ENCODE measurements at regions not wholly inside any gene's neighbourhood (a gene's known extent, or its start where the extent isn't known, plus 50 kb on each side); places are given as distances from the start of the nearest gene placed in this dataset.

DNA sequence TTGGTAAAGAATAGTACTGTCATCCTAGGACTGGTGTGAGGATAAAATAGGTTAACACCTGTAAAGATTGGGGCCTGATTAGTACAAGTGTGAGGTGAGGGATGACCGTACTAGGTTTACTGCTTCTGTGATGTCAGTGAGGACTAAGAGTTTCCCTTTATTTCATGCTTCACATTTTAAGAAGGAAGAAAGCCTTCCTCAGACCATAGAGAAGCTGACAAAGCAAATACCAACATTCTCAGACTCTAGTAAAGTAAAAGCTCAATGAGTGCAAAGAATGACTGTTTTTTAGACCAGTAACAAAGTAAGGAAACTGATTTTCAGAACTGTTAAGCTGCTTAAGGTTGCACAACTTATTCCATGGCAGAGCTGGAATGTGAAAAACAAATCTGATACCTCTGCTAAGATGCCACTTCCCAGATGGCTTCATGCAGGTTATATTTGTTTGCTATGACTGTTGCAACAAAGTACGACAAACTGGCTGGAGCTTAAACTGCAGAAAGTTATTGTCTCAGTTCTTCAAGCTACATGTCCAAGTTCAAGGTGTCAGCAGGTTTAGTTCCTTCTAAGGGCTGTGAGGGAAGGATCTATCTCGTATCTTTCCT lies 354.9 kb downstream of the RSL24D1 start:
- Histone ChIP-seq H3K4me1 (ENCODE audit: control insufficient read depth, insufficient read depth, low read length) (no peaks in the 10 kb centered on the region), H3K9ac (ENCODE audit: low read length) (no peak overlapping the region), H3K4me3 (ENCODE audit: low read length) (no peak overlapping the region), H3K36me3 (ENCODE audit: control insufficient read depth, insufficient read depth, low read length, severe bottlenecking) (no peaks in the 10 kb centered on the region), H3K9me3 (ENCODE audit: control insufficient read depth, low read length) (no peaks in the 10 kb centered on the region), H3K27me3 (replicated peaks; ENCODE audit: control insufficient read depth, insufficient read depth, low read length) (no peaks in the 10 kb centered on the region)
- no peak for DNase-seq (ENCODE audit: low read depth)

DNA sequence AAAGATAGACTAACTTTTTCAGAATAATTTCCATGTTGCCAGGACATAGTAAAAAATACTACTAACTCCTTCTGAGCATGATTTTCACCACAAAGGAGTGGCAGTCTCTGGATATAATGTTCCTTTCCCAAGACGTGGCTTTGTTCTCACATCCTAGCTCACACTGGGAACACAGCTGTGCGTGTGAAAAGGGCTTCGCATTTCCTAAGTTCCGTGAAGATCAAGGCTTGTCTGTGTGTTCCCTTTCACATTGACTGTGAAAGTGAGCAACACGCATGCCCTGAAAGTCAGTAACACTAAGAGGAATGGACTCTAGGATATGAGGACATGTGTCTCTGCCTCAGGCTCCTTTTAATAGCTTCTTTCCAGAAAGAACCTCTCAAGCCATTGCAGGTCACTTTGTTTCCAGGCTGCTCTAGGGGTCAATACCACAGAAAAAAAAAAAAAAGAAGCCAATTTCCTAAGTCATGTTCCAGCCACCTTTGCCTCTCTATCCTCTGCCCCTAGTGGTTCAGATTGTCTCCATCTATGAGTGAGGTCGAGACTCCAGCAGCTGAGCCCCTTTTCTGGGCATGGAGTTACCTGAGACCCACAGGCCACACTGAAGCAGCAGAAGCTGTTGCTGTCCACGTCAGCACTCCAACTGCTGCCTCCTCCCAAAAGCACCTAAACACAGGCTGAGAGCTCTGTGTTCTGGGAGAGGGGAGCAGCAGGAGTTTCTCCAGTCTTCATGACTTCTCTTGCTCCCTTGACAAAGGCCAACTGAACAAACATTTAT lies 355.9 kb downstream of the RSL24D1 start:
- no peak overlapping the region for H3K9ac ChIP-seq (ENCODE audit: low read length)
- H3K27me3 ChIP-seq (replicated peaks; ENCODE audit: control insufficient read depth, insufficient read depth, low read length) = no peaks in the 10 kb centered on the region
- no peaks in the 10 kb centered on the region for H3K36me3 ChIP-seq (ENCODE audit: control insufficient read depth, insufficient read depth, low read length, severe bottlenecking)
- no peaks in the 10 kb centered on the region for H3K9me3 ChIP-seq (ENCODE audit: control insufficient read depth, low read length)
- DNase-seq (ENCODE audit: low read depth) = no peak
- no peak overlapping the region for H3K4me3 ChIP-seq (ENCODE audit: low read length)
- no peaks in the 10 kb centered on the region for H3K4me1 ChIP-seq (ENCODE audit: control insufficient read depth, insufficient read depth, low read length)

DNA sequence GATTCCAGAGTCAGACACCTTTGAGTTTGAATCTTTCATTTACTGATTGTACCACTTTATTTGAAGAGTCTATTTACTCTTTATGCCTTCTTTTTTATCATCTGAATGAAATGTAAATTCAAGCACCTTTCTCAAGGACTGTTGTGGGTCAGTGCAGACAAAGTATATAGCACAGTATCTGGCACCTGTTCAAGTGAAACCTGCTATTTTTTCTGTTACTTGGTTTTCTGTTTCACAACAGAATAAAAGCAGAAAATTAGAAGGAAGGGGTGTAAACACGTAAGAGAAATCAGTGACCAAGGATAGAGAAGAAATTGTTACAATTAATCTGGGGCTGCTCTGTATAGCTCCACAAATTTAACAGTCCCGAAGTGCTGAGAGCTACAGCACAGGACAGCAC lies 357.4 kb downstream of the RSL24D1 start:
- Histone ChIP-seq H3K9me3 (ENCODE audit: control insufficient read depth, low read length) (no peaks in the 10 kb centered on the region), H3K36me3 (ENCODE audit: control insufficient read depth, insufficient read depth, low read length, severe bottlenecking) (no peaks in the 10 kb centered on the region), H3K27me3 (replicated peaks; ENCODE audit: control insufficient read depth, insufficient read depth, low read length) (no peaks in the 10 kb centered on the region), H3K4me3 (ENCODE audit: low read length) (no peak overlapping the region), H3K9ac (ENCODE audit: low read length) (no peak overlapping the region), H3K4me1 (ENCODE audit: control insufficient read depth, insufficient read depth, low read length) (no peaks in the 10 kb centered on the region)
- DNase-seq (ENCODE audit: low read depth) = no peak

DNA sequence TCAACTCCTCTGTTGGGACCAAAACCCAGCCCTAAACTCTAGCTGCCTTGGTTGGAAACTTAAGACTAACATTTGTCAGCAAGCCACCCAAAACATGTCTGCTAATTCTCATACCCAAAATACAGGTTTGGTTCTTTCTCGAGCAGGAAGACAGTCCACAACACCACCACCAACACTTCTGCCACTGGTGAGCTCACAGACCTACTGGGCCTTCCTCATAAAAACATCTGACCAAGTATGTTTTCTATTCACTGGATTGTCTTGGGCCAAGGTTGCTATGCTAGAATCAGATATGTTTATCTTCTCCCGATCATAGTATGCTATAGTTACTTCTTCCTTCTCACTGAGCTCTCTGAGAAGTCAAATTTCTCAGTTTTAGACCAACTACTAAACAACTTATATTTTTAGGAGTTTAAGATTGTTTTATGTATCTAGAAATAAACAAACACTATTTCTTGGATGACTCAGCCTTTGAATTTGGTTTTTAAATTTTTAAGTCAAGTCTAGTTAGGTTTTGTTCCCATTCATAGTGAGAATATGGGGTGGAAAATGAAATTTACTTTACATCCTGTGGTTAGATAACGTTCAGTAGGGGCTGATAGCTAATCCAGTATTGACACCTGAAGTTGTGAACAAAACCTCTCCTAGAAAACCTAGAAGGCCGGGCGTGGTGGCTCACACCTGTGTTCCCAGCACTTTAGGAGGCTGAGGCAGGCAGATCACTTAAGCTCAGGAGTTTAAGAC lies 360.5 kb downstream of the RSL24D1 start:
- H3K36me3 ChIP-seq (ENCODE audit: control insufficient read depth, insufficient read depth, low read length, severe bottlenecking) = no peaks in the 10 kb centered on the region
- H3K9me3 ChIP-seq (ENCODE audit: control insufficient read depth, low read length) = no peaks in the 10 kb centered on the region
- no peaks in the 10 kb centered on the region for H3K27me3 ChIP-seq (replicated peaks; ENCODE audit: control insufficient read depth, insufficient read depth, low read length)
- DNase-seq (ENCODE audit: low read depth) = no peak
- H3K9ac ChIP-seq (ENCODE audit: low read length) = no peak overlapping the region
- no peak overlapping the region for H3K4me3 ChIP-seq (ENCODE audit: low read length)
- H3K4me1 ChIP-seq (ENCODE audit: control insufficient read depth, insufficient read depth, low read length) = no peaks in the 10 kb centered on the region

DNA sequence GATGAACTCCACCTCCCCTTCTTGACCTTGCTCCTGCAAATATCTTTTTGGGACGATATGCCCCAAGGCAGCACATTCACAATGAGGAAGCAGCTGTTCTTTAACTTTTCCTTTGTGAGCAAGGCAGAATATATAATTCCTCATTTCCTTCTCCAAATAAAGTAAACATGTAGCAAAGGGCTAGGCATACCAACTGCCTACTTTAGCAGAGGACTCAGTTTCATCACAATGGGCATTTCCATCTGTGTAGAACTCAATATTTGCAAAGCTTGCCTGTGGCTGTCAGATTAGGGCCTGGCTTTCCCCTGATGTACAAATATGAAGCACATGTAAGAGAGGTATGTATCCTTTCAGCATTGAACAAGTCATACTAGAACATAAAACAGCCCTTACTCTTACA lies 366.9 kb downstream of the RSL24D1 start:
- Histone ChIP-seq H3K4me1 (ENCODE audit: control insufficient read depth, insufficient read depth, low read length) (no peaks in the 10 kb centered on the region), H3K4me3 (ENCODE audit: low read length) (no peak overlapping the region), H3K27me3 (replicated peaks; ENCODE audit: control insufficient read depth, insufficient read depth, low read length) (no peaks in the 10 kb centered on the region), H3K36me3 (ENCODE audit: control insufficient read depth, insufficient read depth, low read length, severe bottlenecking) (no peaks in the 10 kb centered on the region), H3K9me3 (ENCODE audit: control insufficient read depth, low read length) (peaks cover 8% of the 10 kb centered on the region), H3K9ac (ENCODE audit: low read length) (no peak overlapping the region)
- DNase-seq (ENCODE audit: low read depth) = no peak

DNA sequence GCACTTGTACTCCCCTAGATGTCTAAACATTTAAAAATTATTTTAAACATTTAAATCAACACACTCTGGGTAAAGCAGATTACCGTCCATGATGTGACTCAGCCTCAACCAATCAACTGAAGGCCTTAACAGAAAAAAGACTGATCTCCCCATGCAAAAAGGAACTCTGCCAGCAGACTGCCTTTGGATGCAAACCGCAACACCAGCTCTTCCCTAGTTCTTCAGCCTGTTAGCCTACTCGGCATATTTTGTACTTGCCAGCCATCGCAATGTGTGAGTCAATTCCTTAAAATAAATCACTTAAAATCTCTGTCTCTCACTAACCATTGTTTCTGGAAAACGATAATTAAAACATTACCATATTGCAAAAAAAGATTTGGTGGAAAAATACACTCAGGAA lies 375.9 kb downstream of the RSL24D1 start:
- Histone ChIP-seq H3K4me3 (ENCODE audit: low read length) (no peak overlapping the region), H3K9me3 (ENCODE audit: control insufficient read depth, low read length) (peaks cover 3% of the 10 kb centered on the region), H3K27me3 (replicated peaks; ENCODE audit: control insufficient read depth, insufficient read depth, low read length) (no peaks in the 10 kb centered on the region), H3K4me1 (ENCODE audit: control insufficient read depth, insufficient read depth, low read length) (no peaks in the 10 kb centered on the region), H3K36me3 (ENCODE audit: control insufficient read depth, insufficient read depth, low read length, severe bottlenecking) (no peaks in the 10 kb centered on the region), H3K9ac (ENCODE audit: low read length) (no peak overlapping the region)
- no peak for DNase-seq (ENCODE audit: low read depth)

DNA sequence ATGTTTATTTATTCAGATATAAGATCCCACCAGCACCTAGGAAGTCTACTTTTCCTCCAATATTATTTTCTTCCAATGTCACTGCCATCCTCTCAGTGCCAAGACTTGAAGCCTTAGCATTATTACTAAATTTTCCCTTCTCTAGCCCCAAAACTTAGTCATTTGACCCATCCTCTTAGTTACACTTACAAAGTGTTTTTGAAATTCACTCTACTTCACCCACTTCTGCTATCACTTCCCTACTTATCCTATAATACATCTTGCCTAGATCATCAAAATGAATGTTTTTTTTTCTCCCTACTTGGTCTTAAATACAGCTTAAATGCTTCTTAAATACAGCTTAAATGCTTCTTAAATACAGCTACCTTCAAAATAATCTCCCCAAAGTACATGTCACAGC lies 376.6 kb downstream of the RSL24D1 start:
- Histone ChIP-seq H3K9me3 (ENCODE audit: control insufficient read depth, low read length) (peaks cover 3% of the 10 kb centered on the region), H3K27me3 (replicated peaks; ENCODE audit: control insufficient read depth, insufficient read depth, low read length) (no peaks in the 10 kb centered on the region), H3K4me3 (ENCODE audit: low read length) (no peak overlapping the region), H3K4me1 (ENCODE audit: control insufficient read depth, insufficient read depth, low read length) (no peaks in the 10 kb centered on the region), H3K36me3 (ENCODE audit: control insufficient read depth, insufficient read depth, low read length, severe bottlenecking) (no peaks in the 10 kb centered on the region), H3K9ac (ENCODE audit: low read length) (no peak overlapping the region)
- DNase-seq (ENCODE audit: low read depth) = no peak

DNA sequence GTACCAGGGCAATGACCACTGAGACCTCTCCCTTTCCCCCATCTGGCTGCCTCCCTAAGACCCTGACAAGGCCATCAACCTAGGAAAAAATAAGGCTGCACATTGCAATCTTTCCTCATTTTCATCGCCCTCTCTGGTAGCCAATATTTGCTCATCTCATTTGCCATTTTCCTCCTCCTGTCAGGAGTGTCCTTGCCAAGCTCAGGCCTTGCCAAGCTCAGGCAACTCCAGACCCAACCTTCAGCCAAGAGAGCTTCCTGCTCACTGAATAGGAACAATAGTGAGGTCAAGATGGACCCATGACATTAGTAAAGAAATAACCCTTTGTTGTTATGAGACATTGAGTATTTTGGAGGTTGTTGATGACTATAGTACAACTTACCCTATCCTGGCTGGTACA lies 380.3 kb downstream of the RSL24D1 start:
- no peaks in the 10 kb centered on the region for H3K4me1 ChIP-seq (ENCODE audit: control insufficient read depth, insufficient read depth, low read length)
- H3K9ac ChIP-seq (ENCODE audit: low read length) = no peak overlapping the region
- H3K36me3 ChIP-seq (ENCODE audit: control insufficient read depth, insufficient read depth, low read length, severe bottlenecking) = no peaks in the 10 kb centered on the region
- no peak overlapping the region for H3K4me3 ChIP-seq (ENCODE audit: low read length)
- no peak for DNase-seq (ENCODE audit: low read depth)
- peaks cover 6% of the 10 kb centered on the region for H3K9me3 ChIP-seq (ENCODE audit: control insufficient read depth, low read length)
- H3K27me3 ChIP-seq (replicated peaks; ENCODE audit: control insufficient read depth, insufficient read depth, low read length) = no peaks in the 10 kb centered on the region

DNA sequence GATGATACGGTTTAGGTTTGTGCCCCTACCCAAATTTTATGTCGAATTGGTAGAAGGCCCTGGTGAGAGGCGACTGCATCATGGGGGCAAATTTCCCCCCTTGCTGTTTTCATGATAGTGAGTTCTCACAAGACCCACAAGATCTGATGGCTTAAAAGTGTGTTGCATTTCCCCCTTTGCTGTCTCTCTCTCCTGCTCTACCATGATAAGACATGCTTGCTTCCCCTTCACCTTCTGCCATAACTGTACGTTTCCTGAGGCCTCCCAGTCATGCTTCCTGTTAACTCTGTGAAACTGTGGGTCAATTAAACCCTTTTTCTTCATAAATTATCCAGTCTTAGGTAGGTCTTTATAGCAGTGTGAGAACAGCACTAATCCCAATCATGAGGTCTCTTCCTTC lies 381.2 kb downstream of the RSL24D1 start:
- Histone ChIP-seq H3K9me3 (ENCODE audit: control insufficient read depth, low read length) (peaks cover 6% of the 10 kb centered on the region), H3K27me3 (replicated peaks; ENCODE audit: control insufficient read depth, insufficient read depth, low read length) (no peaks in the 10 kb centered on the region), H3K36me3 (ENCODE audit: control insufficient read depth, insufficient read depth, low read length, severe bottlenecking) (no peaks in the 10 kb centered on the region), H3K4me3 (ENCODE audit: low read length) (no peak overlapping the region), H3K9ac (ENCODE audit: low read length) (no peak overlapping the region), H3K4me1 (ENCODE audit: control insufficient read depth, insufficient read depth, low read length) (no peaks in the 10 kb centered on the region)
- DNase-seq (ENCODE audit: low read depth) = no peak

DNA sequence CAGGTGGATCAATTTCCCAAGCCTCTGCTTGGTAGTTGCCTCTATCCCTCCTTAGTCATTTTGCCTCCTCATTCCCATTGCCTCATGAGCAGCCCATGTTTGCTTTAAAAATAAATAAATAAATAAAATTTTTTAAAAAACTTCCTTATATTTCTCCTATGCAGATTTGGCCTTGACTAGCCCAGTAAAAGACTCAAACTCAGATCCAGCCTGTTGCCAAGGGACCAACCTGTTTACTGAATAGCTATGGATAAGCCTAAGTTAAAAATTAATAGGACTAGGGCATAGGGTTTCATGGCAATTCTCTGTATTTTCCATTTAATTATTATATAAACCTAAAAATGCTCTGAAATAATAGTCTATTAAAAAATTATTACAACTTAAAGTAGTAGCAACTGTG lies 384.4 kb downstream of the RSL24D1 start:
- Histone ChIP-seq H3K4me3 (ENCODE audit: low read length) (no peak overlapping the region), H3K9me3 (ENCODE audit: control insufficient read depth, low read length) (peaks cover 6% of the 10 kb centered on the region), H3K4me1 (ENCODE audit: control insufficient read depth, insufficient read depth, low read length) (no peaks in the 10 kb centered on the region), H3K9ac (ENCODE audit: low read length) (no peak overlapping the region), H3K36me3 (ENCODE audit: control insufficient read depth, insufficient read depth, low read length, severe bottlenecking) (no peaks in the 10 kb centered on the region), H3K27me3 (replicated peaks; ENCODE audit: control insufficient read depth, insufficient read depth, low read length) (no peaks in the 10 kb centered on the region)
- no peak for DNase-seq (ENCODE audit: low read depth)

DNA sequence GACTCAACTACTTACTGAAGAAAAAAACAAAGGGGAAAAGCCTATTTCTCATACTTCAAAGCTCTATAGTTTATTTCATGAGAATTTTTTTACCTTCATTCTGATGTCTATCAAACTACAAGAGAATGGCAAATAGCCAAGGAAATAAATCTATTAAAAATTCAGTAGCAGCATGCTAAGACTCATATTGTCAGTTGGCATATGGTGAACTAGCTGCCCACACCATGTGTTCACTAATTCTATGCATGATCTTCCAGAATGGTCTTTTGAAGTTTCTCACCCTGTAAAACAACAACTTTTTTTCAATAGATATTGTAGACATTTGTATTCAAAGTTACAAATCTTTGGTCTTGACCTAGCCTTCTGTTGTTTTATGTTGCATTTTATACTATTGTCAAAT lies 386.2 kb downstream of the RSL24D1 start:
- H3K36me3 ChIP-seq (ENCODE audit: control insufficient read depth, insufficient read depth, low read length, severe bottlenecking) = no peaks in the 10 kb centered on the region
- no peak overlapping the region for H3K4me3 ChIP-seq (ENCODE audit: low read length)
- H3K9me3 ChIP-seq (ENCODE audit: control insufficient read depth, low read length) = peaks cover 6% of the 10 kb centered on the region
- DNase-seq (ENCODE audit: low read depth) = no peak
- H3K4me1 ChIP-seq (ENCODE audit: control insufficient read depth, insufficient read depth, low read length) = no peaks in the 10 kb centered on the region
- H3K27me3 ChIP-seq (replicated peaks; ENCODE audit: control insufficient read depth, insufficient read depth, low read length) = no peaks in the 10 kb centered on the region
- H3K9ac ChIP-seq (ENCODE audit: low read length) = no peak overlapping the region
